ENCODE measurements at regions not wholly inside any gene's neighbourhood (a gene's known extent, or its start where the extent isn't known, plus 50 kb on each side); places are given as distances from the start of the nearest gene placed in this dataset.

GRCh38 chr2:156077041-156077742, 255.3 kb downstream of the NR4A2 start (continued):
- TF ChIP-seq OVOL3 (tag by site-specific recombination; IDR thresholded peaks at IDR 0.05) (no peak), ZNF311 (tag by site-specific recombination; IDR thresholded peaks at IDR 0.05; ENCODE audit: borderline replicate concordance) (no peak), ZNF239 (tag by site-specific recombination; IDR thresholded peaks at IDR 0.05) (no peak), ZNF223 (tag by site-specific recombination; IDR thresholded peaks at IDR 0.05) (no peak)

- TF ChIP-seq SP2 (tag by site-specific recombination; IDR thresholded peaks at IDR 0.05) (no peak), SP3 (tag by site-specific recombination; IDR thresholded peaks at IDR 0.05) (no peak), ZBTB8A (tag by site-specific recombination; IDR thresholded peaks at IDR 0.05) (no peak), ZBTB17 (tag by site-specific recombination; IDR thresholded peaks at IDR 0.05) (no peak), FEZF1 (tag by site-specific recombination; IDR thresholded peaks at IDR 0.05) (no peak), ZNF843 (tag by site-specific recombination; IDR thresholded peaks at IDR 0.05) (no peak), ZNF670 (tag by site-specific recombination; IDR thresholded peaks at IDR 0.05; ENCODE audit: low read depth) (no peak), ZNF391 (tag by site-specific recombination; IDR thresholded peaks at IDR 0.05; ENCODE audit: borderline replicate concordance, low read depth) (no peak), ZSCAN16 (tag by site-specific recombination; IDR thresholded peaks at IDR 0.05) (no peak)
- H3K4me1 ChIP-seq (ENCODE audit: control insufficient read depth, insufficient read depth, low read length), result no peaks in the 10 kb centered on the region
- POLR2A ChIA-PET, result no interaction called here
Observed at GRCh38 chr2:156065912-156066311, 266.6 kb downstream of the NR4A2 start.

GRCh38 chr2:156064540-156064939, 268.0 kb downstream of the NR4A2 start:
- CTCF ChIA-PET, result no interaction called here
- Histone ChIP-seq H3K4me3 (ENCODE audit: low read depth, low read length) (no peak overlapping the region), H3K9me3 (ENCODE audit: control insufficient read depth, insufficient read depth, low read depth, low read length) (no peaks in the 10 kb centered on the region), H3K27ac (ENCODE audit: extremely low read depth, low read depth, low read length) (no peak overlapping the region), H3K36me3 (ENCODE audit: control insufficient read depth in 2 of 2, insufficient read depth in 1 of 2, low read length in 2 of 2) (no peaks in the 10 kb centered on the region), H3K4me1 (ENCODE audit: control insufficient read depth, insufficient read depth, low read length) (no peaks in the 10 kb centered on the region)
- TF ChIP-seq ZNF560 (tag by site-specific recombination; IDR thresholded peaks at IDR 0.05; ENCODE audit: borderline replicate concordance) (no peak), ZNF510 (tag by site-specific recombination; IDR thresholded peaks at IDR 0.05; ENCODE audit: insufficient replicate concordance) (no peak), ZNF785 (tag by site-specific recombination; IDR thresholded peaks at IDR 0.05) (no peak), ZNF266 (tag by site-specific recombination; IDR thresholded peaks at IDR 0.05; ENCODE audit: low read depth) (no peak), ZSCAN23 (tag by site-specific recombination; IDR thresholded peaks at IDR 0.05) (no peak), ZSCAN16 (tag by site-specific recombination; IDR thresholded peaks at IDR 0.05) (no peak), ZNF548 (tag by site-specific recombination; IDR thresholded peaks at IDR 0.05) (no peak), GLI2 (tag by site-specific recombination; IDR thresholded peaks at IDR 0.05; ENCODE audit: borderline replicate concordance, low read depth) (no peak), SCRT1 (tag by site-specific recombination; IDR thresholded peaks at IDR 0.05; ENCODE audit: borderline replicate concordance) (no peak), GLI4 (tag by site-specific recombination; IDR thresholded peaks at IDR 0.05) (no peak), ZNF48 (tag by site-specific recombination; IDR thresholded peaks at IDR 0.05) (no peak), ZNF571 (tag by site-specific recombination; IDR thresholded peaks at IDR 0.05) (no peak), ZNF449 (tag by site-specific recombination; IDR thresholded peaks at IDR 0.05) (no peak), ZNF837 (tag by site-specific recombination; IDR thresholded peaks at IDR 0.05) (no peak), ZFP69B (tag by site-specific recombination; IDR thresholded peaks at IDR 0.05) (no peak), ZBTB7A (tag by site-specific recombination; IDR thresholded peaks at IDR 0.05; ENCODE audit: low read depth) (no peak), ZNF184 (tag by site-specific recombination; IDR thresholded peaks at IDR 0.05) (no peak)
- POLR2A ChIA-PET, result no interaction called here

More at GRCh38 chr2:156065912-156066311, 266.6 kb downstream of the NR4A2 start:
- no peaks in the 10 kb centered on the region for H3K9me3 ChIP-seq (ENCODE audit: control insufficient read depth, insufficient read depth, low read depth, low read length)
- no peak overlapping the region for H3K27ac ChIP-seq (ENCODE audit: extremely low read depth, low read depth, low read length)
- no peaks in the 10 kb centered on the region for H3K36me3 ChIP-seq (ENCODE audit: control insufficient read depth in 2 of 2, insufficient read depth in 1 of 2, low read length in 2 of 2)
- H3K4me3 ChIP-seq (ENCODE audit: low read depth, low read length), result no peak overlapping the region
- CTCF ChIA-PET, result no interaction called here
